ENCODE measurements at regions not wholly inside any gene's neighbourhood (a gene's known extent, or its start where the extent isn't known, plus 50 kb on each side); places are given as distances from the start of the nearest gene placed in this dataset.

GRCh38 chr11:70650075-70650909 is 252.0 kb downstream of the CTTN start (continued):
- TF ChIP-seq REXO4 (CRISPR knock-in tag; IDR thresholded peaks at IDR 0.05; ENCODE audit: borderline replicate concordance) (0 out of 2 replicates have a peak, but pooled peaks have one; percentile 38), SPEN (CRISPR knock-in tag; IDR thresholded peaks at IDR 0.05; ENCODE audit: low read depth) (peak; percentile 88), GABPA (IDR thresholded peaks at IDR 0.05; ENCODE audit: low read depth, low read length) (no peak), GABPA (CRISPR knock-in tag; IDR thresholded peaks at IDR 0.05; ENCODE audit: low read depth) (peak; percentile 70), ISL2 (CRISPR knock-in tag; IDR thresholded peaks at IDR 0.05) (peak; percentile 95), ZNF607 (CRISPR knock-in tag; IDR thresholded peaks at IDR 0.05; ENCODE audit: borderline replicate concordance) (peak; percentile 100), ZNF30 (CRISPR knock-in tag; IDR thresholded peaks at IDR 0.05) (peak; percentile 99), ZNF616 (CRISPR knock-in tag; IDR thresholded peaks at IDR 0.05; ENCODE audit: low read depth) (peak; percentile 99), ZBTB49 (CRISPR knock-in tag; IDR thresholded peaks at IDR 0.05; ENCODE audit: borderline replicate concordance) (peak; percentile 99), ZNF790 (CRISPR knock-in tag; IDR thresholded peaks at IDR 0.05; ENCODE audit: borderline replicate concordance) (peak; percentile 100), FOSL1 (CRISPR knock-in tag; IDR thresholded peaks at IDR 0.05; ENCODE audit: borderline replicate concordance) (peak; percentile 89), HNF1B (CRISPR knock-in tag; IDR thresholded peaks at IDR 0.05) (peak; percentile 61; the same call in 1 of the 2 replicates), ZNF431 (CRISPR knock-in tag; IDR thresholded peaks at IDR 0.05; ENCODE audit: borderline replicate concordance, low read depth) (peak; percentile 99), CAMTA2 (CRISPR knock-in tag; IDR thresholded peaks at IDR 0.05; ENCODE audit: borderline replicate concordance) (peak; percentile 100), REL (CRISPR knock-in tag; conservative IDR thresholded peaks at IDR 0.05) (peak; percentile 98), ZNF501 (CRISPR knock-in tag; IDR thresholded peaks at IDR 0.05) (peak; percentile 90), ZFY (CRISPR knock-in tag; IDR thresholded peaks at IDR 0.05) (peak; percentile 79), GPN1 (CRISPR knock-in tag; IDR thresholded peaks at IDR 0.05; ENCODE audit: borderline replicate concordance) (peak; percentile 99), MZF1 (CRISPR knock-in tag; IDR thresholded peaks at IDR 0.05; ENCODE audit: borderline replicate concordance) (peak; percentile 98), ZNF766 (CRISPR knock-in tag; IDR thresholded peaks at IDR 0.05; ENCODE audit: borderline replicate concordance) (peak; percentile 100), ZNF18 (CRISPR knock-in tag; IDR thresholded peaks at IDR 0.05; ENCODE audit: insufficient replicate concordance) (peak; percentile 97), YY1 (IDR thresholded peaks at IDR 0.05; ENCODE audit: insufficient read depth, insufficient replicate concordance, low read depth, low read length) (no peak)
- TF ChIP-seq, protein P1, sequence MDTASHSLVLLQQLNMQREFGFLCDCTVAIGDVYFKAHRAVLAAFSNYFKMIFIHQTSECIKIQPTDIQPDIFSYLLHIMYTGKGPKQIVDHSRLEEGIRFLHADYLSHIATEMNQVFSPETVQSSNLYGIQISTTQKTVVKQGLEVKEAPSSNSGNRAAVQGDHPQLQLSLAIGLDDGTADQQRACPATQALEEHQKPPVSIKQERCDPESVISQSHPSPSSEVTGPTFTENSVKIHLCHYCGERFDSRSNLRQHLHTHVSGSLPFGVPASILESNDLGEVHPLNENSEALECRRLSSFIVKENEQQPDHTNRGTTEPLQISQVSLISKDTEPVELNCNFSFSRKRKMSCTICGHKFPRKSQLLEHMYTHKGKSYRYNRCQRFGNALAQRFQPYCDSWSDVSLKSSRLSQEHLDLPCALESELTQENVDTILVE (CRISPR knock-in tag; IDR thresholded peaks at IDR 0.05), result peak; percentile 100
